ENCODE measurements at regions not wholly inside any gene's neighbourhood (a gene's known extent, or its start where the extent isn't known, plus 50 kb on each side); places are given as distances from the start of the nearest gene placed in this dataset.

DNA sequence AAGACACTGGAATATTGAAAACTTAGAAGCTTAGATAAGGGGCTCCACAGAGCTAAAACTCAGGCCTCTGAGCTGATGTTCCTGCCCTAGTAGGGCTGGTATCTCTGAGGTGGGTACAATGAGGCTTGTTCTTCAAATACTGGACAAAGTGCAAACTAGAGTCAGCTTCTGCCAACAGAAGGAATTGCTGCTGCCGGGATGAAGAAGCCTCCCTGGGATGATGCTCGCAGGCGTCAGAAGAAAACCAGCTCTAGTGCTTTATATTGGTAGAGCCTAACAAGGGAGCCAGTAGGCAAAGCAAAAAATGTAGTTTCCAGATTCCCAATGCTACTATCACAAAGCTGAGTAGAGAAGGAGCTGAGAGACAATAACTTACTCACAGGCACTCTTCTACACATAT lies 118.1 kb downstream of the FOXI3 start:
- TF ChIP-seq, protein P1, sequence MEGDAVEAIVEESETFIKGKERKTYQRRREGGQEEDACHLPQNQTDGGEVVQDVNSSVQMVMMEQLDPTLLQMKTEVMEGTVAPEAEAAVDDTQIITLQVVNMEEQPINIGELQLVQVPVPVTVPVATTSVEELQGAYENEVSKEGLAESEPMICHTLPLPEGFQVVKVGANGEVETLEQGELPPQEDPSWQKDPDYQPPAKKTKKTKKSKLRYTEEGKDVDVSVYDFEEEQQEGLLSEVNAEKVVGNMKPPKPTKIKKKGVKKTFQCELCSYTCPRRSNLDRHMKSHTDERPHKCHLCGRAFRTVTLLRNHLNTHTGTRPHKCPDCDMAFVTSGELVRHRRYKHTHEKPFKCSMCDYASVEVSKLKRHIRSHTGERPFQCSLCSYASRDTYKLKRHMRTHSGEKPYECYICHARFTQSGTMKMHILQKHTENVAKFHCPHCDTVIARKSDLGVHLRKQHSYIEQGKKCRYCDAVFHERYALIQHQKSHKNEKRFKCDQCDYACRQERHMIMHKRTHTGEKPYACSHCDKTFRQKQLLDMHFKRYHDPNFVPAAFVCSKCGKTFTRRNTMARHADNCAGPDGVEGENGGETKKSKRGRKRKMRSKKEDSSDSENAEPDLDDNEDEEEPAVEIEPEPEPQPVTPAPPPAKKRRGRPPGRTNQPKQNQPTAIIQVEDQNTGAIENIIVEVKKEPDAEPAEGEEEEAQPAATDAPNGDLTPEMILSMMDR (IDR thresholded peaks at IDR 0.05; ENCODE audit: insufficient read depth, low read length), result no peak
- TF ChIP-seq SPI1 (IDR thresholded peaks at IDR 0.05; ENCODE audit: borderline replicate concordance, low read depth) (no peak), POLR2AphosphoS5 (IDR thresholded peaks at IDR 0.05; ENCODE audit: low read depth) (no peak)

Measured in HL-60 (cell line).